Tibial nerve (tissue), 4 donors: ENCODE measurements at regions not wholly inside any gene's neighbourhood (a gene's known extent, or its start where the extent isn't known, plus 50 kb on each side); places are given as distances from the start of the nearest gene placed in this dataset.

ENCODE experiments used
- DNase-seq, 2 donors: peaks; one replicate each; pipeline ENCODE4 v3.0.0-alpha.2; 2019; ENCODE audit warnings: low spot score in 2 of 2
- H3K27ac ChIP-seq, 4 donors: fragments of 200-600 bp; sonication (generic) in 3 of 4; one replicate each; pipeline ENCODE4 v1.5.1; 2017 to 2019; ENCODE audit warnings: mild to moderate bottlenecking in 1 of 4
- H3K27me3 ChIP-seq, 2 donors: fragments of 200-600 bp; sonication (generic) in 1 of 2; one replicate each; pipeline versions ENCODE4 v1.5.1 to v1.6.0; 2017 to 2019
- H3K36me3 ChIP-seq, 3 donors: fragments of 200-600 bp; sonication (generic); one replicate each; pipeline ENCODE4 v1.5.1; 2018 to 2019
- H3K4me1 ChIP-seq, 4 donors: fragments of 200-600 bp; sonication (generic) in 3 of 4; one replicate each; pipeline ENCODE4 v1.5.1; 2017 to 2019
- H3K4me3 ChIP-seq, 4 donors: fragments of 200-600 bp; sonication (generic) in 3 of 4; one replicate each; pipeline ENCODE4 v1.5.1; 2017 to 2019; ENCODE audit warnings: mild to moderate bottlenecking in 1 of 4, moderate library complexity in 1 of 4
- H3K9me3 ChIP-seq, 4 donors: fragments of 200-600 bp; sonication (generic) in 3 of 4; one replicate each; pipeline ENCODE4 v1.5.1; 2017 to 2019
- CTCF ChIP-seq, 5 experiments: fragments of 200-600 bp in 3 of 5; fragments of 450-650 bp in 2 of 5; sonication (generic) in 3 of 5; IDR thresholded peaks; one replicate each; pipeline ENCODE4 v1.5.1; 2016 to 2019; ENCODE audit warnings: antibody characterized with exemption in 5 of 5, mild to moderate bottlenecking in 3 of 5, moderate library complexity in 2 of 5
- EP300 ChIP-seq, 2 donors: sonication (generic); formaldehyde crosslinking; IDR thresholded peaks; one replicate each; pipeline ENCODE4 v1.6.1; 2017; ENCODE audit warnings: antibody characterized with exemption in 2 of 2, mild to moderate bottlenecking in 1 of 2
- POLR2A ChIP-seq, 2 donors: fragments of 450-650 bp; IDR thresholded peaks; one replicate each; pipeline ENCODE4 v1.6.1; 2017; ENCODE audit warnings: antibody characterized with exemption in 2 of 2, mild to moderate bottlenecking in 2 of 2, moderate library complexity in 2 of 2
- WGBS, 2 donors: methylation state at CpG; one replicate each; pipeline ENCODE4 v1.1.5; 2018; 5-methylcytosine and 5-hydroxymethylcytosine counted together

GRCh38 chr5:57785946-57786345 is 303.3 kb upstream of the ACTBL2 start:
- Histone ChIP-seq H3K36me3 (no peaks in the 10 kb centered on the region), H3K9me3 (no peaks in the 10 kb centered on the region), H3K4me1 (peaks cover 0 to 20% (median 0%) of the 10 kb centered on the region in 4 donors), H3K27me3 (no peaks in the 10 kb centered on the region), H3K27ac (no peak overlapping the region), H3K4me3 (no peak overlapping the region)
- no peak for DNase-seq
- no peak for TF ChIP-seq EP300 (IDR thresholded peaks at IDR 0.05)
- no peak for TF ChIP-seq POLR2A (IDR thresholded peaks at IDR 0.05)
- no peak for TF ChIP-seq CTCF (IDR thresholded peaks at IDR 0.05)
- WGBS, 2 donors, result 86 to 87% methylated on average over 2 of the region's 2 CpGs

GRCh38 chr5:57784121-57784520 is 301.5 kb upstream of the ACTBL2 start:
- DNase-seq, result no peak
- Histone ChIP-seq H3K36me3 (no peaks in the 10 kb centered on the region), H3K9me3 (no peaks in the 10 kb centered on the region), H3K27ac (peak overlapping the region in 3 of 4 donors; percentile 13 to 62 (median 41)), H3K27me3 (no peaks in the 10 kb centered on the region), H3K4me1 (peaks cover 0 to 37% (median 3%) of the 10 kb centered on the region in 4 donors), H3K4me3 (peak overlapping the region; percentile 14 to 43 (median 15))
- 45 to 58% methylated on average over 3 of the region's 3 CpGs for WGBS, 2 donors
- no peak for TF ChIP-seq CTCF (IDR thresholded peaks at IDR 0.05)
- no peak for TF ChIP-seq EP300 (IDR thresholded peaks at IDR 0.05)
- no peak for TF ChIP-seq POLR2A (IDR thresholded peaks at IDR 0.05)

- no peaks in the 10 kb centered on the region for H3K36me3 ChIP-seq
- no peak for TF ChIP-seq EP300 (IDR thresholded peaks at IDR 0.05)
- no peak for TF ChIP-seq CTCF (IDR thresholded peaks at IDR 0.05)
- TF ChIP-seq POLR2A (IDR thresholded peaks at IDR 0.05), result no peak
- H3K27me3 ChIP-seq, result no peaks in the 10 kb centered on the region
- WGBS, 2 donors, result 27% methylated on average over 2 of the region's 2 CpGs
- peak overlapping the region; percentile 14 to 43 (median 22) for H3K4me3 ChIP-seq
- DNase-seq, result no peak
- H3K4me1 ChIP-seq, result peaks cover 0 to 42% (median 3%) of the 10 kb centered on the region in 4 donors
- H3K27ac ChIP-seq, result peak overlapping the region in 3 of 4 donors; percentile 13 to 62 (median 41)
- no peaks in the 10 kb centered on the region for H3K9me3 ChIP-seq
Measured at GRCh38 chr5:57783693-57784092, 301.1 kb upstream of the ACTBL2 start.

- no peaks in the 10 kb centered on the region for H3K27me3 ChIP-seq
- peaks cover 0 to 47% (median 3%) of the 10 kb centered on the region in 4 donors for H3K4me1 ChIP-seq
- no peak overlapping the region for H3K4me3 ChIP-seq
- WGBS, 2 donors, result 85 to 95% methylated on average over 5 of the region's 5 CpGs
- H3K27ac ChIP-seq, result no peak overlapping the region
- TF ChIP-seq EP300 (IDR thresholded peaks at IDR 0.05) (no peak), CTCF (IDR thresholded peaks at IDR 0.05) (no peak), POLR2A (IDR thresholded peaks at IDR 0.05) (no peak)
- H3K9me3 ChIP-seq, result no peaks in the 10 kb centered on the region
- no peaks in the 10 kb centered on the region for H3K36me3 ChIP-seq
- DNase-seq, result no peak
Measured at GRCh38 chr5:57780961-57781325, 298.3 kb upstream of the ACTBL2 start.

- no peak for DNase-seq
- H3K9me3 ChIP-seq, result no peaks in the 10 kb centered on the region
- 55 to 62% methylated on average over 10 to 12 of the region's 12 CpGs for WGBS, 2 donors
- no peaks in the 10 kb centered on the region for H3K27me3 ChIP-seq
- H3K36me3 ChIP-seq, result no peaks in the 10 kb centered on the region
- H3K4me1 ChIP-seq, result peaks cover 0 to 47% (median 3%) of the 10 kb centered on the region in 4 donors
- TF ChIP-seq EP300 (IDR thresholded peaks at IDR 0.05), result no peak
- no peak for TF ChIP-seq POLR2A (IDR thresholded peaks at IDR 0.05)
- no peak for TF ChIP-seq CTCF (IDR thresholded peaks at IDR 0.05)
- no peak overlapping the region for H3K4me3 ChIP-seq
- H3K27ac ChIP-seq, result peak overlapping the region in 2 of 4 donors; percentile 9 to 62
Measured at GRCh38 chr5:57780306-57780960, 297.8 kb upstream of the ACTBL2 start.
